AG09309 (cell line): ENCODE measurements at regions not wholly inside any gene's neighbourhood (a gene's known extent, or its start where the extent isn't known, plus 50 kb on each side); places are given as distances from the start of the nearest gene placed in this dataset.

ENCODE experiments used
- DNase-seq: peaks from one replicate; pipeline ENCODE4 v3.0.0-alpha.2; 2010; ENCODE audit warnings: low read depth
- H3K4me3 ChIP-seq: 2 replicates; pipeline ENCODE4 v1.5.1; 2011; ENCODE audit warnings: mild to moderate bottlenecking, low read depth, low read length, moderate library complexity; ENCODE audit not compliant: control insufficient read depth
- TF ChIP-seq, protein P1 (sequence below): IDR thresholded peaks from 2 replicates; pipeline ENCODE4 v1.5.1; 2011; ENCODE audit warnings: mild to moderate bottlenecking, low read depth, low read length, inconsistent platforms; ENCODE audit not compliant: insufficient read depth, control insufficient read depth; ENCODE audit errors: missing control alignments

DNA sequence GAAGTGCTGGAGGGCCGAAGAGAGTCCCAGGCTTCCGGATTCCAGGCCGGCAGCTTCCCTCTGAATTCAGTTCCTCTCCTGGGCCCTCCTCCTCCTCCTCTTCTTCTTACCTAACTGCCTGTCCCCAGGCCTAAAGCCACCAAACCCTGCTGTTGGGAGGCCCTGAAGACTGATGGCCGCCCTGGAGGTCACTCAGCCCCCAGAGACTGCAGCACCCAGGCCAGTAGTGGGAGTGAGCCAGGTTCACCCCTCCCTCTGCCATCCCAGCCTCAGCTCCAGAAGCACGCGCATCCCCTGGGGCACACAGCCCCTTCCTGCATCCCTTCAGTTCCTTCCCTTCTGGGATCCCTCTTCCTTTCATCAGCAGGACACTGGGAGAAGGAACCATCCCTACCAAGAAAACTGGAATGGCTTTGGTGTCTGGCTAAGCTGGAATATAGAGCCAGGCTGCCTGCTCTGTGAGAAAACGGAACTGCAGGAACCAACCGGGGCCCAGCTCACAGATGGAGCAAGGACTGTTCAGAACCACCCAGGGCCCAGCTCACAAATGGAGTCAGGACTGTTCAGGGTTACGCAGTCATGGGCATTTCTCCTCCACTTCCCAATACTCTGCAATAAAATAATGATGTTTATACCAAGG is 127.4 kb downstream of the NDUFA10 start:
- TF ChIP-seq, protein P1, sequence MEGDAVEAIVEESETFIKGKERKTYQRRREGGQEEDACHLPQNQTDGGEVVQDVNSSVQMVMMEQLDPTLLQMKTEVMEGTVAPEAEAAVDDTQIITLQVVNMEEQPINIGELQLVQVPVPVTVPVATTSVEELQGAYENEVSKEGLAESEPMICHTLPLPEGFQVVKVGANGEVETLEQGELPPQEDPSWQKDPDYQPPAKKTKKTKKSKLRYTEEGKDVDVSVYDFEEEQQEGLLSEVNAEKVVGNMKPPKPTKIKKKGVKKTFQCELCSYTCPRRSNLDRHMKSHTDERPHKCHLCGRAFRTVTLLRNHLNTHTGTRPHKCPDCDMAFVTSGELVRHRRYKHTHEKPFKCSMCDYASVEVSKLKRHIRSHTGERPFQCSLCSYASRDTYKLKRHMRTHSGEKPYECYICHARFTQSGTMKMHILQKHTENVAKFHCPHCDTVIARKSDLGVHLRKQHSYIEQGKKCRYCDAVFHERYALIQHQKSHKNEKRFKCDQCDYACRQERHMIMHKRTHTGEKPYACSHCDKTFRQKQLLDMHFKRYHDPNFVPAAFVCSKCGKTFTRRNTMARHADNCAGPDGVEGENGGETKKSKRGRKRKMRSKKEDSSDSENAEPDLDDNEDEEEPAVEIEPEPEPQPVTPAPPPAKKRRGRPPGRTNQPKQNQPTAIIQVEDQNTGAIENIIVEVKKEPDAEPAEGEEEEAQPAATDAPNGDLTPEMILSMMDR = no peak
- H3K4me3 ChIP-seq = no peak overlapping the region
- no peak for DNase-seq

DNA sequence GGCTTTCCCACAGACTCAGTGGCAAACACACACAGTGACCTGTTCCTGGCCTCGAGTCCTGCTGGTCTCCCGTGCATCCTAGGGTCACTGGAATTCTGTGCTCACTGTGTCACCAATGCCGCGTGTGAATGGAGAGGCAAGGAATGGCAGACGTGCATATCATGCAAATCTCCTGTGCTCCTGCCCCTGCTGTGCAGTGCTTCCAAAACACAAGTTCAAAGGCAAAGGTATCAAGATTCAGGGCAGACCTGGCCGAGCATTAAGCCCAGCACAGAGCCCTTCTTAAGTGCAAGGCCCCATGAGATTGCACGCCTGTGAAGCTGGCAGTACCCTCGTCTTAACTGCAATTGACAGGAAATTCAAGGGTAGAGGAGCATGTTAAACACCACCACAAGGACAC is 129.1 kb downstream of the NDUFA10 start:
- TF ChIP-seq, protein P1 = no peak
- DNase-seq = no peak
- no peak overlapping the region for H3K4me3 ChIP-seq

DNA sequence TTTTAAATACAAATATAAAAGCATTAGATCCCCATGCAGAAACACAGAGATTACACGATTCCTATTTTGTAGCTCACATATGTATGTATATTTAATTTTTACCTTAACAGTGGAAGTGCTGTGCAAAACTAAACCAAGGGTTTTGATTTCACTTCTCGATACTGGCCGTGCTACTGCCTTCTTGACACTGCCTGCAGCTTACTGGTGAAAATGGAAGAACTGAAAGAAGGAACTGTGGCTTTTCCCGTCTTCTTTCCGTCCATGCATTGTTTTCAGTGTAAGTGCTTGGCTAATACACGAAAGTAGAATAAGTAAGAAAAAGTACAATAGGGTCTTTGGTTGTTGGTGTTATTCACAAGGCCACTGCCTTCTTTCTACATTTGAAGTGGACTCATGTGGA is 129.5 kb downstream of the NDUFA10 start:
- DNase-seq = no peak
- TF ChIP-seq, protein P1 = no peak
- no peak overlapping the region for H3K4me3 ChIP-seq

DNA sequence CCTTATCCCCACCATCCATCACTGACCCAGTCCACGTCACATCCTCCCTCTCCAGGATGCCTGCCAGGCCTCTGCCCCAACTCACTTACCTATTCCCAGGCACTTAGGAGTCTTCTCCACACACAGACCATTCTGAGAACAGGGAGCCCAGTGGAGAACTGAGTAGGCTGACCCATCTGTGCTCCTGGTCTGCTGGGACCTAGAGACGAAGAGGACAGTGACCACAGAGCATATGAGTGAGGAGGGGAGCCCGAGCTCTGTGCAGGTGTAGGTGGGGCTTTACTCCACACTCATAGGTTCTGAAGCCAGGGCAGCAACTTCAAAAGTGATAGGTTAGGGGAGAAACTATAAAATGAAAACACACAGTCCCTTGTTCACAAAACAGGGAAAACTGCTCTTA is 130.0 kb downstream of the NDUFA10 start:
- no peak overlapping the region for H3K4me3 ChIP-seq
- TF ChIP-seq, protein P1 = no peak
- DNase-seq = no peak

DNA sequence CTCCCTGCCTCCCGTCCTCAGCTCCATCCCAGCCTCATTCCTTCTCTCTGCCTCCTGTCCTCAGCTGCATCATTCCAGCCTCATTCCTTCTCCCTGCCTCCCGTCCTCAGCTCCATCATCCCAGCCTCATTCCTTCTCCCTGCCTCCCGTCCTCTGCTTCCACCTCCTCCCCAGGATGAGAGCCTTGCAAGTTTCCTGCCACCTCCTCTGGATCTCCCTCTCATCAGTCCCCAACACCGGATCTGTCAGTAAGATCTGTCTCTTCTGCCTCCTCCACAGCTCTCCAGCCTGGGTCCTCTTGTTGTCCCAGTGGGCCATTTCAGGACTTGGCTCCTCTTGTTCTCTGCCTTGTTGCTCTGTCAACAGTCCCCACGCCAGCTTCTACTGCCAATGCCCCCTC is 130.9 kb downstream of the NDUFA10 start:
- H3K4me3 ChIP-seq = no peak overlapping the region
- DNase-seq = no peak
- TF ChIP-seq, protein P1 = no peak

DNA sequence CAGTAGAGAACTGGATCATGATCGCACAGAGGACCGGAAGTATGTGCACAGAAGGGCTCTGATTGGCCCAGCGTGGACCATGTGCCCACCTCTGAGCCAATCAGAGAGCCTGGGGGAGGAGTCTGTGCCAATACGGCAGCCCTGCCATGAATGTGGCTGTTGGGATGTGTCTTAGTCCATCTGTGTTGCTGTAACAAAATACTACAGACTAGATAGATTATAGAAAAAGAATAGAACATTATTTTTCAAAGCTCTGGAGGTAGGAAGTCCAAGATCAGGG is 132.0 kb downstream of the NDUFA10 start:
- H3K4me3 ChIP-seq = no peak overlapping the region
- no peak for DNase-seq
- TF ChIP-seq, protein P1 = no peak

DNA sequence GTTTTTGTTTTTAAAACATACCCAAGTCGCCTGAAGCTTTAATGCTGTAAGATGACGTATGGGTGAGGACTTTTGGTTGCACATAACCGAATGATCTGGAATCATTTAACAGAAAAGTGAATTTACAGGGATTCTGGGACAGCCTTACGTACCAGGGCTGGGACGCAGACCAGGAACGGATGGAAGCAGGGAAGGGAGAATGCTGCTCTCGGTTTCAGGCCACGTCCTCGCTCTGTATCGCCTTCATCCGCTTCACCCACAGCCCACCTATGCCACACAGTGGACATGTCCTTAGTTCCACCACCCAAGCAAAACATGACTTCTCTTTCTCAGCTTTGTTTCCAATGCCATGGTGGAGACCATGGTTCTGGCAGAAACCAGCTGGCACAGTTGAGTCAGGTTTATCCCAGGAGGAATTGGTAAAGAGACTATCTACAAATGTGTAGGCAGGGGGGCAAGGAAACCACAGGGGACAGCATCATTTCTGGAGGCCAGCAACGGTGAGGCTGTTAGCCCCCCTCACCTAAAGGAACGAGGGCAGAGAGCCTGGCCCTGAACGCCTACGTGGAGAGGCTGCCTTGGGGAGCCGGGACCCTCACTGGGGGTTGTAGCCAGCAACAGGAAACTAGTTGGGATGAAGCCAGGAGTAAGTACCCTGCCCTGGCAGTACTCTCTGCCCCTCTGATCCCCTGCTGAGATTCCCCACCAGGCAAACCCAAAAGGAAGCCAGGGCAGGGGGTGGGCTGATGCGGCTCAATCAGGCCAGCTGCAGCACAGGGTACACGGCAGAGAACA is 132.5 kb downstream of the NDUFA10 start:
- DNase-seq = no peak
- TF ChIP-seq, protein P1 = no peak
- no peak overlapping the region for H3K4me3 ChIP-seq
